HCT116 (cell line): ENCODE measurements at regions not wholly inside any gene's neighbourhood (a gene's known extent, or its start where the extent isn't known, plus 50 kb on each side); places are given as distances from the start of the nearest gene placed in this dataset.

Experiments
- ATAC-seq: fragments of 200-7000 bp; cut with Tn5 transposase; 2 replicates; pipeline ENCODE4 v1.9.1; 2020; ENCODE audit warnings: mild to moderate bottlenecking, moderate library complexity
- BruUV-seq: library from RNA; stranded (reverse); fragments of 400-500 nt; replicated peaks from 2 replicates; lab custom pipeline; 2021; lab: Mats Ljungman, UMichigan
- CTCF ChIA-PET: fragments of 300-600 bp; sonication (Branson Sonifier 250); formaldehyde crosslinking; loops from one replicate; lab custom pipeline; 2021; ENCODE audit warnings: antibody characterized with exemption; lab: Charles Lee
- POLR2A ChIA-PET: fragments of 300-600, 350-600 bp; sonication (Branson Sonifier 250); formaldehyde crosslinking; loops from one replicate; lab custom pipeline; 2021; ENCODE audit warnings: antibody characterized with exemption; lab: Charles Lee
- RAD21 ChIA-PET, 2 experiments: fragments of 300-600 bp; sonication (Branson Sonifier 250); formaldehyde crosslinking; loops; one replicate each; lab custom pipeline; 2023; ENCODE audit warnings: low total read pairs in 2 of 2; ENCODE audit not compliant: uncharacterized antibody in 2 of 2, unreplicated experiment in 2 of 2, low non-redundant PET in 1 of 2; lab: Charles Lee
- DNase-seq: peaks from one replicate; pipeline ENCODE4 v3.0.0-alpha.2; 2010; ENCODE audit warnings: low read depth, low spot score
- H2AFZ ChIP-seq: fragments of 200-600 bp; shearing (Covaris generic), sonication (generic); 2 replicates; pipeline ENCODE4 v1.6.1; 2017; ENCODE audit warnings: low read depth, mixed run types, mixed read lengths, antibody characterized with exemption, low read length; ENCODE audit not compliant: poor library complexity, severe bottlenecking
- H3K27ac ChIP-seq: 2 replicates; pipeline ENCODE4 v1.5.1; 2012; ENCODE audit warnings: low read depth, low read length
- H3K27me3 ChIP-seq: fragments of 200-600 bp; sonication (generic); 2 replicates; pipeline ENCODE4 v1.6.1; 2016; ENCODE audit warnings: mixed run types, low read length, mixed read lengths; ENCODE audit not compliant: insufficient read depth
- H3K36me3 ChIP-seq, 2 experiments: fragments of 200-500 bp in 1 of 2; fragments of 200-600 bp in 1 of 2; sonication (Bioruptor generic) in 1 of 2; sonication (generic) in 1 of 2; 2 replicates each; pipeline versions ENCODE4 v1.5.1 to v1.6.1; 2014 to 2016; ENCODE audit warnings: low read length in 2 of 2, inconsistent platforms in 1 of 2, mixed read lengths in 1 of 2, mixed run types in 1 of 2; ENCODE audit not compliant: insufficient read depth in 2 of 2, control insufficient read depth in 1 of 2
- H3K4me1 ChIP-seq, 2 experiments: fragments of 200-600 bp in 1 of 2; sonication (generic) in 1 of 2; 2 replicates each; pipeline versions ENCODE4 v1.5.1 to v1.6.1; 2012 to 2017; ENCODE audit warnings: low read length in 2 of 2, inconsistent platforms in 1 of 2, mild to moderate bottlenecking in 1 of 2, mixed read lengths in 1 of 2, mixed run types in 1 of 2, moderate library complexity in 1 of 2; ENCODE audit not compliant: insufficient read depth in 2 of 2, control insufficient read depth in 1 of 2
- H3K4me2 ChIP-seq: fragments of 200-600 bp; sonication (generic); 2 replicates; pipeline ENCODE4 v1.6.1; 2017; ENCODE audit warnings: mixed run types, low read length, mixed read lengths
- H3K4me3 ChIP-seq, 2 experiments: fragments of 200-600 bp in 1 of 2; sonication (generic) in 1 of 2; replicated peaks in 1 of 2; 2 replicates each; pipeline ENCODE4 v1.5.1; 2011 to 2016; ENCODE audit warnings: low read length in 2 of 2, control low read depth in 1 of 2, low read depth in 1 of 2, mild to moderate bottlenecking in 1 of 2, mixed read lengths in 1 of 2, mixed run types in 1 of 2
- H3K79me2 ChIP-seq: fragments of 200-600 bp; sonication (generic); 2 replicates; pipeline ENCODE4 v1.6.1; 2017; ENCODE audit warnings: mild to moderate bottlenecking, mixed run types, low read length, moderate library complexity, mixed read lengths; ENCODE audit not compliant: insufficient read depth
- H3K9ac ChIP-seq: fragments of 200-600 bp; sonication (generic); 2 replicates; pipeline ENCODE4 v1.6.1; 2016; ENCODE audit warnings: low read length, mixed read lengths
- H3K9me2 ChIP-seq: fragments of 200-600 bp; sonication (generic), shearing (Covaris generic); 2 replicates; pipeline ENCODE4 v1.6.1; 2017; ENCODE audit warnings: mixed run types, mild to moderate bottlenecking, moderate library complexity; ENCODE audit not compliant: insufficient read depth
- H3K9me3 ChIP-seq, 2 experiments: fragments of 200-500 bp in 1 of 2; fragments of 200-600 bp in 1 of 2; sonication (Bioruptor generic) in 1 of 2; sonication (generic) in 1 of 2; 2 replicates each; pipeline ENCODE4 v1.6.1; 2014 to 2017; ENCODE audit warnings: low read length in 2 of 2, mixed read lengths in 2 of 2, inconsistent platforms in 1 of 2, low read depth in 1 of 2, mild to moderate bottlenecking in 1 of 2, mixed run types in 1 of 2, moderate library complexity in 1 of 2; ENCODE audit not compliant: control insufficient read depth in 1 of 2, insufficient read depth in 1 of 2
- H4K20me1 ChIP-seq: fragments of 200-600 bp; sonication (generic), shearing (Covaris generic); 2 replicates; pipeline ENCODE4 v1.6.1; 2017; ENCODE audit warnings: mixed run types, mild to moderate bottlenecking, moderate library complexity; ENCODE audit not compliant: insufficient read depth
- ATF3 ChIP-seq: IDR thresholded peaks from 2 replicates; pipeline ENCODE4 v1.6.1; 2012
- CBX3 ChIP-seq: IDR thresholded peaks from 2 replicates; pipeline ENCODE4 v1.6.1; 2012; ENCODE audit warnings: low read depth
- CTCF ChIP-seq, 3 experiments: fragments of 200-600 bp in 1 of 3; sonication (generic) in 1 of 3; IDR thresholded peaks in 2 of 3; conservative IDR thresholded peaks in 1 of 3; 2 replicates each; pipeline ENCODE4 v1.5.1; 2012 to 2017; ENCODE audit warnings: low read depth in 2 of 3, low read length in 2 of 3, antibody characterized with exemption in 1 of 3, borderline replicate concordance in 1 of 3, control low read depth in 1 of 3, mild to moderate bottlenecking in 1 of 3, mixed read lengths in 1 of 3, mixed run types in 1 of 3, moderate library complexity in 1 of 3; ENCODE audit not compliant: insufficient read depth in 1 of 3
- EGR1 ChIP-seq: IDR thresholded peaks from 2 replicates; pipeline ENCODE4 v1.6.1; 2012; ENCODE audit warnings: low read depth
- EZH2phosphoT487 ChIP-seq: fragments of 200-600 bp; IDR thresholded peaks from 2 replicates; pipeline ENCODE4 v1.6.1; 2018; ENCODE audit warnings: antibody characterized with exemption, borderline replicate concordance
- FOSL1 ChIP-seq: IDR thresholded peaks from 2 replicates; pipeline ENCODE4 v1.6.1; 2012; ENCODE audit warnings: low read depth
- JUND ChIP-seq: IDR thresholded peaks from 2 replicates; pipeline ENCODE4 v1.6.1; 2012
- MAX ChIP-seq: IDR thresholded peaks from 2 replicates; pipeline ENCODE4 v1.6.1; 2012
- POLR2A ChIP-seq: IDR thresholded peaks from 2 replicates; pipeline ENCODE4 v1.7.0; 2011; ENCODE audit warnings: borderline replicate concordance; ENCODE audit not compliant: insufficient read depth, insufficient read length; ENCODE audit errors: extremely low read depth
- RAD21 ChIP-seq: IDR thresholded peaks from 2 replicates; pipeline ENCODE4 v1.6.1; 2012; ENCODE audit warnings: low read depth, mild to moderate bottlenecking
- SIN3A ChIP-seq: IDR thresholded peaks from 2 replicates; pipeline ENCODE4 v1.6.1; 2012; ENCODE audit warnings: low read depth
- SP1 ChIP-seq: IDR thresholded peaks from 2 replicates; pipeline ENCODE4 v1.6.1; 2012; ENCODE audit warnings: low read depth
- SRF ChIP-seq: IDR thresholded peaks from 2 replicates; pipeline ENCODE4 v1.6.1; 2012; ENCODE audit warnings: low read depth
- TCF7L2 ChIP-seq: IDR thresholded peaks from 2 replicates; pipeline ENCODE4 v1.7.0; 2011; ENCODE audit warnings: borderline replicate concordance, inconsistent platforms; ENCODE audit not compliant: insufficient read depth, insufficient read length; ENCODE audit errors: extremely low read depth
- ZBTB33 ChIP-seq: IDR thresholded peaks from 2 replicates; pipeline ENCODE4 v1.6.1; 2011; ENCODE audit warnings: mild to moderate bottlenecking, low read length, moderate library complexity; ENCODE audit not compliant: insufficient replicate concordance; ENCODE audit errors: extremely low read depth
- ZNF274 ChIP-seq: fragments of 200-500 bp; sonication (Bioruptor generic); IDR thresholded peaks from 2 replicates; pipeline ENCODE4 v1.6.1; 2014; ENCODE audit warnings: mild to moderate bottlenecking, low read depth, low read length, inconsistent platforms
- intact Hi-C: fragments of 100-400 bp; cut with micrococcal nuclease; formaldehyde crosslinking; loops from 2 replicates; pipeline ENCODE4 v1.10.0; 2022

GRCh38 chr18:78240101-78240500, 739.5 kb upstream of the SALL3 start:
- intact Hi-C loops, result no loop called here

More at GRCh38 chr18:78240101-78240500, 739.5 kb upstream of the SALL3 start:
- Histone ChIP-seq H3K4me1 (no peaks in the 10 kb centered on the region), H3K4me2 (no peak overlapping the region), H3K27me3 (no peaks in the 10 kb centered on the region), H3K79me2 (no peaks in the 10 kb centered on the region), H3K4me3 (no peak overlapping the region), H3K9ac (no peak overlapping the region), H3K9me2 (no peaks in the 10 kb centered on the region), H4K20me1 (no peaks in the 10 kb centered on the region), H3K27ac (no peak overlapping the region), H3K36me3 (no peaks in the 10 kb centered on the region), H2AFZ (no peak overlapping the region), H3K9me3 (peaks cover 32% of the 10 kb centered on the region in 2 experiments; a peak in 3 of 4 replicates)
- TF ChIP-seq RAD21 (no peak), ZBTB33 (no peak), EGR1 (no peak), CTCF (IDR thresholded peaks at IDR 0.05 in 2 of 3, conservative IDR thresholded peaks at IDR 0.05 in 1 of 3; ENCODE audit: borderline replicate concordance in 1 of 3, insufficient read depth in 1 of 3, low read depth in 2 of 3, low read length in 2 of 3) (no peak), JUND (no peak), MAX (no peak), ZNF274 (no peak), EZH2phosphoT487 (no peak), ATF3 (no peak), SP1 (no peak), POLR2A (no peak), CBX3 (no peak), FOSL1 (no peak), TCF7L2 (no peak), SIN3A (no peak), SRF (no peak)
- RAD21 ChIA-PET, result no interaction called here
- ATAC-seq, result no peak
- POLR2A ChIA-PET, result no interaction called here
- CTCF ChIA-PET, result no interaction called here
- no TSS peak for BruUV-seq
- no peak for DNase-seq
